GM21786 (cell line): ENCODE measurements at regions not wholly inside any gene's neighbourhood (a gene's known extent, or its start where the extent isn't known, plus 50 kb on each side); places are given as distances from the start of the nearest gene placed in this dataset.
"Not testable (repeated sequence)": the region's sequence is repeated elsewhere in the genome, so short reads cannot be mapped to it uniquely, and the experiment has no call there.

ENCODE experiments used
- ATAC-seq: cut with Tn5 transposase; IDR thresholded peaks from one replicate; pipeline ENCODE4 v1.9.1; 2021; ENCODE audit not compliant: unreplicated experiment

GRCh38 chr10:78335691-78336401 lies 302.2 kb downstream of the RPS24 start:
- no peak for ATAC-seq

GRCh38 chr10:78336402-78336791 lies 302.7 kb downstream of the RPS24 start:
- ATAC-seq = no peak

- no peak for ATAC-seq
Measured at GRCh38 chr10:78337016-78337415, 303.4 kb downstream of the RPS24 start.

GRCh38 chr10:78337646-78338391 lies 304.2 kb downstream of the RPS24 start:
- ATAC-seq = no peak

- ATAC-seq = no peak
Measured at GRCh38 chr10:78338717-78339116, 305.1 kb downstream of the RPS24 start.

GRCh38 chr10:78339251-78339650 lies 305.6 kb downstream of the RPS24 start:
- no peak for ATAC-seq

GRCh38 chr10:78341953-78342614 lies 308.4 kb downstream of the RPS24 start:
- no peak for ATAC-seq

- ATAC-seq = no peak
Measured at GRCh38 chr10:78342827-78343653, 309.4 kb downstream of the RPS24 start.

GRCh38 chr10:78344257-78344656 lies 310.6 kb downstream of the RPS24 start:
- not testable (repeated sequence) for ATAC-seq

GRCh38 chr10:78345515-78345914 lies 311.9 kb downstream of the RPS24 start:
- ATAC-seq = not testable (repeated sequence)

- no peak for ATAC-seq
Measured at GRCh38 chr10:78346721-78347120, 313.1 kb downstream of the RPS24 start.

- ATAC-seq = no peak
Measured at GRCh38 chr10:78348411-78349164, 314.9 kb downstream of the RPS24 start.

GRCh38 chr10:78349165-78349516 lies 315.5 kb downstream of the RPS24 start:
- ATAC-seq = no peak

GRCh38 chr10:78349911-78350663 lies 316.4 kb downstream of the RPS24 start:
- no peak for ATAC-seq

- ATAC-seq = no peak
Measured at GRCh38 chr10:78351283-78351682, 317.6 kb downstream of the RPS24 start.

GRCh38 chr10:78351809-78352208 lies 318.1 kb downstream of the RPS24 start:
- no peak for ATAC-seq

GRCh38 chr10:78353636-78354035 lies 320.0 kb downstream of the RPS24 start:
- no peak for ATAC-seq

- no peak for ATAC-seq
Measured at GRCh38 chr10:78354101-78354500, 320.4 kb downstream of the RPS24 start.

GRCh38 chr10:78356291-78356900 lies 322.7 kb downstream of the RPS24 start:
- no peak for ATAC-seq
